HG03571 (cell line): ENCODE measurements at regions not wholly inside any gene's neighbourhood (a gene's known extent, or its start where the extent isn't known, plus 50 kb on each side); places are given as distances from the start of the nearest gene placed in this dataset.

Source experiments
- ATAC-seq: cut with Tn5 transposase; IDR thresholded peaks from one replicate; pipeline ENCODE4 v1.9.1; 2021; ENCODE audit not compliant: unreplicated experiment

- ATAC-seq, result no peak
Observed at GRCh38 chr1:214823311-214824117, 220.5 kb downstream of the CENPF start.

GRCh38 chr1:214824763-214825162 lies 221.8 kb downstream of the CENPF start:
- ATAC-seq, result no peak

- no peak for ATAC-seq
Observed at GRCh38 chr1:214826619-214827018, 223.6 kb downstream of the CENPF start.

- ATAC-seq, result no peak
Observed at GRCh38 chr1:214827883-214828282, 224.9 kb downstream of the CENPF start.

- no peak for ATAC-seq
Observed at GRCh38 chr1:214830941-214831340, 227.9 kb downstream of the CENPF start.

- no peak for ATAC-seq
Observed at GRCh38 chr1:214831956-214832355, 229.0 kb downstream of the CENPF start.

GRCh38 chr1:214833178-214833756 lies 230.3 kb downstream of the CENPF start:
- no peak for ATAC-seq

GRCh38 chr1:214837376-214837775 lies 234.4 kb downstream of the CENPF start:
- no peak for ATAC-seq

GRCh38 chr1:214838351-214838750 lies 235.4 kb downstream of the CENPF start:
- no peak for ATAC-seq

GRCh38 chr1:214840356-214840755 lies 237.4 kb downstream of the CENPF start:
- ATAC-seq, result no peak

GRCh38 chr1:214842856-214843255 lies 239.7 kb upstream of the KCNK2 start:
- no peak for ATAC-seq

- ATAC-seq, result no peak
Observed at GRCh38 chr1:214843281-214843680, 239.3 kb upstream of the KCNK2 start.

- no peak for ATAC-seq
Observed at GRCh38 chr1:214844319-214844718, 238.2 kb upstream of the KCNK2 start.

- ATAC-seq, result no peak
Observed at GRCh38 chr1:214846276-214846675, 236.3 kb upstream of the KCNK2 start.

GRCh38 chr1:214847071-214847810 lies 235.3 kb upstream of the KCNK2 start:
- no peak for ATAC-seq

- ATAC-seq, result no peak
Observed at GRCh38 chr1:214848101-214848500, 234.4 kb upstream of the KCNK2 start.

GRCh38 chr1:214850432-214851050 lies 232.0 kb upstream of the KCNK2 start:
- no peak for ATAC-seq

- ATAC-seq, result no peak
Observed at GRCh38 chr1:214853340-214853739, 229.2 kb upstream of the KCNK2 start.

GRCh38 chr1:214854126-214854875 lies 228.2 kb upstream of the KCNK2 start:
- ATAC-seq, result no peak

- no peak for ATAC-seq
Observed at GRCh38 chr1:214856843-214857242, 225.7 kb upstream of the KCNK2 start.

- ATAC-seq, result no peak
Observed at GRCh38 chr1:214857716-214858115, 224.8 kb upstream of the KCNK2 start.
